CD4-positive, alpha-beta T cell treated with Interleukin-10 for 1 hour (primary cell): ENCODE measurements at regions not wholly inside any gene's neighbourhood (a gene's known extent, or its start where the extent isn't known, plus 50 kb on each side); places are given as distances from the start of the nearest gene placed in this dataset.

Experiments
- DNase-seq: peaks from one replicate; pipeline ENCODE4 v3.0.0-alpha.2; 2020

DNA sequence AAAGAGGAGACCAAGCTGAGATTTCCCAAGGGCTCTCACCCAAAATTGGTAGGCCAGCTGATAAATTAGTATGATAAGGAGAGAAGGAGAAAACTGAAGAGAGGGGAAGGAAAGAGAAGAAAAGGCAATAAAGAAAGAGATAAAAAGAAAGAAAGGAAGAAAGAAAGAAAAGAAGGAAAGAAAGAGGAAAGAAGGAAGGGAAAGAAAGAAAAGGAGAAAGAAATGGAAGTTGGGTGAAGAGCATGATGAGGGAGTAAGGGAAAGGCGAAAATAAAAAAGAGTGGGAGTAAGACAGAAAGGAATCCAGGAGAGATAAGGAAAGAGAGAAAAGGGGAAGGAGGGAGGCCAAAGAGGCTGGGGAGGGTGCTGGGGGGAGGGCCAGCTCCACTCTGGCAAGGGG lies 95.4 kb downstream of the MRM1 start:
- DNase-seq, result no peak

DNA sequence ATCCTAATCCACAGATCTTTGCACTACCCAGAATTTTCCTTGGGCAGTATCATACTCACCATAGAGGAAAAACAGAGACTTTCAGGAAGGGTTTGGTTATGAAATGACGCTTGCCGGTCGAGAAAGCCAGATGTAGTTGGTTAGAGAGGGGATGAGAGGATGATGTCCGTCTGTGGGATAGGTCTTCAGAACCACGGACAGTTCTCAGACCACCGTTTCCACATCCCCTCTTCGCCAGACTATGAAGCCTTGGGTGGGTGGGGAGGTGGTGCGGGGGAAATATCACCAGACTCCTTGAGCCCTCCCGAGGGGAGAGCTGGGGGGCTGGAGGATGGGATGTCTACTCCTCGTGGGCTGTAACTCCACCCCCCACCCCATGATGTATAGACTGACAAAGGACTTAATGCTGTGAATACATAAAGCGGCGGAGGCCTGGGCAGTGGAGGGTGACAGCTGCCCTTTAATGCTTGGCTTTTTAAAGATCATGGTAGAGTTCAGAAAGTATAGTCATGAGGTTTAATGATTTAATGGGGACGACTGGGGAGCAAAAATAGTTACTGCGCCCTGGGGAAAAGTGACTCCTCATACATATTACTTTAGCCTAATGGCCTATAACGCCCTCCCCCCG lies 96.6 kb downstream of the MRM1 start:
- DNase-seq, result no peak

DNA sequence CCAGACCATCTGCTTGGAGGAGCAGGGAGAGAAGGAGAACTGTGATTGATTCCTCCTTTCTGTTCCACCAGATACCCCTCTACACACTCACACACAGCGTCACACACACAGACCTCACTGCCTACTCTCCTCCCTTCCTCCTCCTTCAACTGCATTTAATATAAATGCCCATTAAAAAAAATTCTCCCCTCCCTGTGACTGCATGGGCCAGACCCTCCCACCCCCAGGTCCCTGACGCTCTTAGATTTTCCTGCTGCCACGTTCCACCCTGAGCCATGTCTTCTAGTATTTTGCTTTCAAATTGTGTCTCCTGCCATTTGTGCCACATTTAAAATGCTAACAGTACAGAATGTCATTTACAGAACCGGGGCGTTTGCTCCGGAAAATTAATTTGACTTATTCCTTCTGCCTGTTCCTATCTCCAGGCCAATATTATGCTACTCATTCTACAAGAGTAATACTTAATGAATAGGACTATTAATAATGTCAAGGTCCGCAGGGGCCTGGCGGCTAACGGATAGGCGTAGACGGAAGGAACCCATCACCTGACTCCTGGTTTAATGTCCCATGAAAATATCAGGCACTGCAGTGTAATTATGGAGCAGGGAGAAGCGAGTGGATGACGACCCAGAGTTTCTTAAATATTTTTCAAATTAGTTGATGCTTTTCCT lies 100.2 kb downstream of the MRM1 start:
- DNase-seq, result no peak

DNA sequence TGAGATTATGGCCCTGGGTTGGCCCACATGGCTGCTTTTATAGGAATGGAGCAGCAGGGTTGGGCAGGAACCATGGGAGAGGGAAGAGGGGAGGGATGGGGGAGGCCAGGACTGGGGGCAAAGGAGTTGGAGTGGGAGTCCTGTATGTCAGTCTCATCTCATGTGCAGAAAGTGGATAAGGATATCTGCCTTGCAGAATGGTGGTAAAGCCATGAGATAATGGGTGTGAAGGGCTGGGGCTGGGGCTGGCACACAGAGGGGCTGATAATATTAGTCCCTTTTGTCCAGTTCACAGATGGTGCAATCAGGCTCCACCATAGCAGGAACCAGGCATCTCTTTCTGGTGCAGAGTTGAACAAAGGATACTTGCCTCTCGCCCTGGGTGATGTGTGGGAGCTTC lies 101.3 kb downstream of the MRM1 start:
- no peak for DNase-seq

DNA sequence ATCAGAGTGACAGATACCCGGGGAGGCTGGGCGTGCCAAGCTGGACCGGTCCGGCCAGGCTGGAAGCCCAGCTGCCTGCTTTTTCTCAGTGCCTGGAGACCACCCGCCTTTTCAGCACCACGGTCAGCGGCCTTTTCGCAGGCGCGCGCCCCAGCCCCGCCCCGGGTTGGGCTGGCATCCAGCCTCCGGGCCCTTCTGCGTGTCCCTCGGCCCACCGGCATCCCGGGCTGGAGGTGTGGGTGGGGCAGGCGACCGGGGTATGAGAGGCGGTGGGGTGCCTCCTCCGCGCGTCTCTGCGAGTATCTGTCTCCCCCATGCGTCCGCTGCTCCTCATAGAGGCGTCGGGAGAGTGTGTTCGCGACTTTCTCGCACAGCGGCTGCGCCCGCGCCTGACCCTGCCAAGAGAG lies 102.5 kb downstream of the MRM1 start:
- DNase-seq, result peak; percentile 31

DNA sequence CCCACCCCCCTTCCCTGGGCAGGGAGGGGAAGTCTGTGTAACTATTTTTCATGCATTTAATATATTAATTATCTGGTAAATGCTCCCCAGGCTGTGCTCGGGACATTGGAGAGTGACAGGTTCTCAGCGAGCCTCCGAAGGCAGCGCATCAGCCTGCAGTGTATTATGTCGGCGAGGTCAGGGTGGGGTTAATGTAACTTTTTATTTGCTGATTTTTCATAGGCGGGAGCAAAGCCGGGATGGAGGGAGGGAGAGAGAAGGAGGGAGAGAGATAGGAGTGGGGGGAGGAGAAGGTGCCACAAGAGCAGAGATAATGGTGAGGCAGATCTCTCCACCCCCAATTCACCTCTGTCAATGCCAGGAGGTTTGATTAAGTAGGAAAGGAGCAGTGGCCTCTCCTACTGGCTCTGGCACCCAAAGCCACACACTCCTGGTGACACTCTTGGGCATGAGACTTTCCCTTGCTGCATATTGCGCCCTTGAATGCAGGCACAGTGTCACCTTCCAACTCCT lies 104.0 kb downstream of the MRM1 start:
- DNase-seq, result no peak

DNA sequence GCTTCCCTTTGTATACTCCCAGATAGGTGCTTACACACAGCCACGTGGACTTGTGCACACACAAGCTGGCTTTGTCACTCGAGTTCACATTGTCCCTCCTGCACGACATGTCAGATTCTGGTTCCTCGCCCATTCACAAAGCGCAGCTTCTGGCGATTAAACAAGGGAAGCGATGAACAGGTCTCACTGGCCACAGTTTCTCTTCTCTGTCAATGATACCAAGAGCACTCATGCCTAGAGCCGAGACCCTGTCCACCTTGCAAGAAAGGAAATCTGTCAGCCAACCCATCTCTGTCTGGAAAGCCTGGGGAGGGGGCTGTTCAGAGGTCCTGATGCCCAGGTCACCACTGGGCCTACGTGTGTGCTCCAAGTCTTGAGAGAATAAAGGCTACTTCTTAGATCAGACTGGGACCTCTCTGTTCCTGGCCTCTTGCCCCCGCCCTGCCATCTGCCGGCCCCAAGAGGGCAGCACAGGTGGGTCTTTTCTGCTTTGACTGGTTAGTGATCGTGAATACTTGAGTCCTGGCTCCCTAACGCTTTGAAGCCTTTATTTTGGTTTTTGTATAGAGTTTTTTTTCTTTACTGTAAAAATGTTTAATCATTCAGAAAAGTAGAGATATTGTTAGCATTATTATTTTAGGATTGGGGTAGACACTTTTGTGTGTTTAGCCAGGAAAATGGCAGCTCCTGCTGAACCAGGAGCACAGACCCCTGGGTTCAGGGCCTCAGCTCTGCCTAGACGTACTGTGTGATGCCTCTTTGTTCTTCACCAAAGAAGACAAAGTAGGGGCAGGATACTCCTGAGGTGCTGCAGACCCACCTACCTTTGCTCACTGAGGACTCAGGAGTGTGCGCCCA lies 104.7 kb downstream of the MRM1 start:
- peak; percentile 55 for DNase-seq

DNA sequence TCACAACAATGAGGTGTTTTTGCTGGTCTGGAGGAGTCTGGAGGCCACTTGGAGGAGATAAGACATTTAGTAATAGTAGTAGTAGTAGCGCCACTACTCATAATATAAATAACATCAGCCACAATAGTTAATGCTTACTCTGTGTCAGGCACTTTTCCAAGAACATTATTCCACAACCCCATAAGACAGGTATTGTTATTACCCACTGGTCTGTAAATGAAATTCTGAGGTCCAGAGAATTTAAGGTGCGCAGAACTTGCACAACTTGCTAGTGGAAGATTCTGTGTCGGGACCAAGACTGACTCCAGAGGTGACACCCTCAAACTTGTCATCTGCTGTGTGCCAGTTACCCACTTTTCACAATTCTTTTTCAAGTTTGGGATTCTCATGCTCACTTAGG lies 106.5 kb downstream of the MRM1 start:
- DNase-seq, result no peak

DNA sequence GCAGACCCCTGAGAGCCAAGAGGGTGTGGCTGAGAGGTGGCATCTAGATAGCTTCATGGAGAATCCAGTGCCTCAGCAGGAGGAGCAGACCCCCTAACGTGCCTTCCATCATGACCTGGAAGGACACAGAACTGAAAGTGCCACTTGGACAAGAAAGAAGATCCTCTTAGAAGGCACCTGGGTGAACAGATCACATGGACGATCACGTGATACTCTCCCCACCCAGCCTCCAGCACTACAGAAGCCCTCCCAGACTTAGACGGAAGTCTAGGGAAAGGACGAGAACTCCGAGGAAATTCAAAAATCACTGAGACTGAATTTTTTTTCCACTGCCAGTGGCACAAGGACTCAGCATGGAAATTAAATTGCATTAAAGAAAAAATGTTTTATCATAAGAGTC lies 113.4 kb downstream of the MRM1 start:
- no peak for DNase-seq

DNA sequence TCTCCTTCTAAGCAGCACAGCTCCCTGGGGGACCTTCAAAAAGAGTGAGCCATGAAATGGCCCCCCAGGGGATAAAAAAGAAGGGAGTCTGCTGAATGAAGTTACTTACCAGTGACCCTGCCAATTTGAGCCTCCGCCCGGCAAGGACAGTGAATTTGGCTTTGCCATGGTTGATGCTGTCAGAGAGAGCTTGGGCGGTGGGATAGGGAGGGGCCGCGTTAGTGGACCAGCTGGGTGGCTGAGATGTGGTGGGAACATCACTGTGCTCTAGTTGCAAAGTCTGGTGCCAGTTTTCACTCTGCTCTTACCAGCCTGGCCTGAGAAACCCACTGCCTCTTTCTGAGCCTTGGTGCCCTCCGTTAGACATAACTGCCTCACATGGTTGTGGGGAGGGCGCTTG lies 114.6 kb downstream of the MRM1 start:
- no peak for DNase-seq

DNA sequence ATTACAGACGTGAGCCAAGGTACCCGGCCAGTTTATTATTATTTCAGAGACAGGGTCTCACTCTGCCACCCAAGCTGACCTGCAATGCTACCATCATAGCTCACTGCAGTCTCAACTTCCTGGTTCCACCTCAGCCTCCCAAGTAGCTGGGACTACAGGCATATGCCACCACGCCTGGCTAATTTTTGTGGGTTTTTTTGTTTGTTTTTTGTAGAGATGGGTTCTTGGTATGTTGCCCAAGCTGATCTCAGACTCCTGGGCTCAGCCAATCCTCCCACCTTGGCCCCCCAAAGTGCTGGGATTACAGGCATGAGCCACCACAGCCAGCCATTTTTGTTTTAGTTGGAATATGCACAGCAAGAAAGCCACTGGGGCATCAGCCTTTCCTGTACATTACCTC lies 115.7 kb downstream of the MRM1 start:
- DNase-seq, result no peak

DNA sequence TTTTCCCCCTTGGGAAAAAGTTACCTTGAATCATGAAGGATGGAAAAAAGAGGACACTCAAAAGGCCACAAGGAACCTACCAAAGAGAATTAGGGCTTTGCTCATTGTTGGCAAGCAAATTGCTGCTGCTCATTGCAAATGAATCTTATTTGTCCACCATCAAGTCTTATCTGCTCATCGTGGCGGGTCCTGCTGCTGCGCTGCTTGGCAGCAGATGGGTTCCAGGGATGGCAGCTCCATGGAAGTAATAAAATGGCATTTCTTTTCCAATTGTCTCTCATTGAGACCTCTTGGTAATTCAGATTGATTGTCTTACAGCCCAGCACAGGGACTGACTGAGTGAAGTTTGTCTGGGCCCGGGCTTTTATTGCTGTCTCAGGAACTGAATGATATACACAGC lies 118.7 kb downstream of the MRM1 start:
- no peak for DNase-seq

DNA sequence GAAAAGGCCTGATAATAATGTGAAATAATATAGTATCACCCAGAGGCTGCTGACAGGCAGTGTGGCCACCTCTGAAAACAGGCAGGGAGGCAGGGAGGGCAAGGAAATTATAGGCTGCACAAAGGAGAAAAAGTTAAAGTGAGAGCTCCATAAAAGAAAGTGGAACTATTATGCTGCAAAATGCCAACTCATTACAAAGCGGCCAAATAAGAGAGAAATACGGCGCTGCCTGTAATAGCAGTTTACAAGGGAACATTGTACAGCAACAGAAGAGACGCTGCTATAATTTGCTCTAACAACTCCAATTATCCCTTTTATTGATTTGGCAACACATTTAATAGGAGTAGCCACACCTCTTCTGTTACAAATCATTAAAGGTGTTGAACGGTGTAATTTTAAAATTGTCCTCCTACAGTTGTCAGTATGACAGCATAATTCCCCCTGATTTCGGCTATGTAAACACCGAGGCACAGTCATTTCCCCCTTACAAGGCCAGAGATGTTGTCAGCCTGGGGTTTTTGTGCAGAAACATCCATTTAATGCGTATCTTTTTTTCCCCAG lies 120.3 kb downstream of the MRM1 start:
- peak; percentile 10 for DNase-seq

DNA sequence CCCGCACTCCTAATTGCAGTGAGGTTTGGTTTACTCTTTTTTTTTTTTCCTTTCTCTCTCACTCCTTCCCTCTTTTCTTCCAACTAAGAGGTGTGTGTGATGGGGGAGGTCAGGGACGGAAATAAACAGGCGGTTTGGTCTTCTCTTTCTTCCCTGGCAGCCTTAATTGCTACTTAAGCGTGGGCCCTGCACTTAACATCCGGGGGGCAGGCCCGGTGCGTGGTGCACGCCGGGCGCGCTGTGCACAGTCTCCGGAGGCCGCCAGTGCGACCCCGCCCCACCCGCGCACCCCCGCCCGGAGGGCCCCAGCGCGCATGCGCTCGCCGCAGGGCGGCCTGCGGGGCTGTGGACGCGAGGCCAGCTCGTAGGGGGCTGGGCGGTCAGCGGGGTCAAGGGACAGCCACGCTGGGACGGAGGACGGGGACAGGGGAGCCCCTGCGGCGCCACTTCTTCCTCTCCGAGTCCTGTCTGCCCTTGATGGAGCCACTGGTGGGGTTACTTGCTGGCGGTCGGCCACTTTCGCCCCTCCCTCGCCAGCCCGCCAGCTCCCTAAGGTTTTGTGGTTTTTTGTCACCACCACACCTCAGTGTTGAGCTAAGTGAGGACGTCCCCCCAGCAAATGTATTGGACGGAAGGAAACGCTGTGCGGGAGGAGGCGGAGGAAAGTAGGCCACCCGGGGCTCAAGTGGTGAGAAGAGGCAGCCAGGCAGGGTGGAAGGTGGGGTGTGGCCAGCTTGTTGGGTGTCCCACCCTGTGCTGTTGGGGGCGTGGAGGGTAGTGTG lies 120.9 kb downstream of the MRM1 start:
- DNase-seq, result peak; percentile 81

DNA sequence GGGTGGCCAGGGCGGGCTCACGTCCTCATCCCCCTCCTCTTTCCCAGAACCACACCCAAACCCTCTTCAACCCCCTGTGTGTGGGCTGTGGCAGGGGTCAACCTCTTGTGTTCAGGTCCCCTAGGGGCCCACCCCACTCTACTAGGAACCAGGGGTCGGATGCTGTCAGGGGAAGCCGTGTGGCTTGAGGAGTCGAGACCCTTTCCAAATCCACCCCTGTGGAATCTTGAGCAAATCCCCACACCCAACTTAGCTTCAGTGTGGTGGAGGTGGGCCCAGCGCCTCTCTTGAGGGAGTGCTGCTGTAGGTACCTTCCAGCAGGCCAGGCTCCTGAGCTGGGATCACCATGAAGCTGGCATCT lies 121.5 kb downstream of the MRM1 start:
- DNase-seq, result no peak

DNA sequence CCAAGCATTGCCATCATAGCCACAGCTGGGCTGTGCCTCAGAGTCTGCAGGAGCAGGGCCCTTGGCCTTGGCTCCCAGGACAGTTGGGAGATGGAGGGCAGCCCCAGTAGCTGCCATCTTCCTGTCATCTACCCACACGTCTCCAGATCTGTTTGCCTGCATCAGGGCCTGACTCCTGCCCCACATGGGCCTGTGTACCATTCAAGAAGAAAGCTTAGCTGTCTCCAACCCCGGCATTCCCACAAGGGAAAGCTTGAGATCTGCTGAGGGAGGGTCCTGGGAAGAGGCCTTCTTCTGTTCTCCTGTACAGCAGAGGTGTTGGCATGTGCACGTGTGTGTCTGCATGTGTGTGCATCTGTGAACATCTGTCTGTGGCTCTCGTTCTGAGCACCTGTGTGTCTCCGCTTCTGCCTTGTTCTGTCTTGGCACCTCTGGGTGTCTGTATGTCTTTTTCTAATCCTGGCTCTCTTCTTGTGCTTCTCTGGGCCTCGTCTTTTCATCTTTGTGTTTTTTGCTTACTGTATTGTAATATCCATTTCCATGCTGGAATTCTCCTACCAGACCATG lies 122.2 kb downstream of the MRM1 start:
- DNase-seq, result no peak

DNA sequence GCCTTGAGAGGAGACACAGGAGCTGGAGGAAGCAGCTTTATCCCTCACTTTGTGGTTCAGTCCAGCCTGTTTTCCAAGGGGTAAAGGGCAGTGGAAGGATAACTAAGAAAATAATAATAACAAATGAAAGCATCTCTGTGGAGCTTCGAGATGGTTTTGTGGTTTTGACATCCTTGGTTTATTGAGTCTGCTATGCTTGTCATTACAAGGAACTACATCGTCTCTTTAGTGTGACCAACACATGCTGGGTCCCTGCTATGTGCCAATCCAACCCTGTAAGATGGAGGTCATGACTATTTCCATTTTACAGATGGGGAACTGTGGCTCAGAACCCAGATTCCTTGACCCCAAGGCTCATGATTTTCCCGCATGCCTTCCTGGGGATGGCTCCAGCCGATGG lies 124.8 kb downstream of the MRM1 start:
- DNase-seq, result no peak

DNA sequence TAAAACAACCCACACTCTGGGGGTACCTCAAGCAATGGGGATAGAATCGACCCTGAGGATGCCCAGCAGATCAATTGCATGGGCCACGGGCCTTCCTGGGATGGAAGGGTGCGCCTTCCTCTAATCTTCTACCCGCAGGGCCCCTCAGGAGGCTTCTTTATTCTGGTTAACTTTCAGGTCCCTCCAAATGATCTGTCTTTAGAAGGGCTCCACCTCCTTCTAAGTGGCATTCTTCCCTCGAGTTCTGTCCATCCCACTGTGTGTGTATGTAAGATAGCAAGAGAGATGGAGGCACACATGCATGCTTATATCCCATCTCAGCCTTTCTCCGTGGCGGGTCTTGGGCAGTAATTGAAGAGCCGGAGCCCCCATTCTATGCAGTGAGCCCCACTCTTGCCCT lies 125.7 kb downstream of the MRM1 start:
- no peak for DNase-seq

DNA sequence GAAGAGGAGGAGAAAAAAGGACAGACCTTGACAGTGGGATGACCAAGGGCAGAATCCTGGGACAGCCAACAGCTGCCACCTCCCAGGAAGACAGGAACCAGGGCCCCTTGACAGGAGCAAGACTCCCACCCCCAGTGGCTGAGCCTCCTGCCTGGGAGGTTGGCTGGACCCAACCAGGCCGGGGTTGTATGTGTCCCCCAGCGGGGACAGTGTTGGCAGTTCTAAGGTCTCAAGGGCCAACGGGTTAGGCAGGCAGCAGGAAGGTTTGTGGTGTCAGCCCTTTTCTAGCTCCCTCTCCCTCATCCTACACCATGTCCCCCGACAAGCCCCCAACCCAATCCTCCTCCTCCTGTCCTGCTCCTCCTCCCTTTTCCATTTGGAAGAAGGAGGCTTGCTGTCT lies 126.2 kb downstream of the MRM1 start:
- DNase-seq, result no peak

DNA sequence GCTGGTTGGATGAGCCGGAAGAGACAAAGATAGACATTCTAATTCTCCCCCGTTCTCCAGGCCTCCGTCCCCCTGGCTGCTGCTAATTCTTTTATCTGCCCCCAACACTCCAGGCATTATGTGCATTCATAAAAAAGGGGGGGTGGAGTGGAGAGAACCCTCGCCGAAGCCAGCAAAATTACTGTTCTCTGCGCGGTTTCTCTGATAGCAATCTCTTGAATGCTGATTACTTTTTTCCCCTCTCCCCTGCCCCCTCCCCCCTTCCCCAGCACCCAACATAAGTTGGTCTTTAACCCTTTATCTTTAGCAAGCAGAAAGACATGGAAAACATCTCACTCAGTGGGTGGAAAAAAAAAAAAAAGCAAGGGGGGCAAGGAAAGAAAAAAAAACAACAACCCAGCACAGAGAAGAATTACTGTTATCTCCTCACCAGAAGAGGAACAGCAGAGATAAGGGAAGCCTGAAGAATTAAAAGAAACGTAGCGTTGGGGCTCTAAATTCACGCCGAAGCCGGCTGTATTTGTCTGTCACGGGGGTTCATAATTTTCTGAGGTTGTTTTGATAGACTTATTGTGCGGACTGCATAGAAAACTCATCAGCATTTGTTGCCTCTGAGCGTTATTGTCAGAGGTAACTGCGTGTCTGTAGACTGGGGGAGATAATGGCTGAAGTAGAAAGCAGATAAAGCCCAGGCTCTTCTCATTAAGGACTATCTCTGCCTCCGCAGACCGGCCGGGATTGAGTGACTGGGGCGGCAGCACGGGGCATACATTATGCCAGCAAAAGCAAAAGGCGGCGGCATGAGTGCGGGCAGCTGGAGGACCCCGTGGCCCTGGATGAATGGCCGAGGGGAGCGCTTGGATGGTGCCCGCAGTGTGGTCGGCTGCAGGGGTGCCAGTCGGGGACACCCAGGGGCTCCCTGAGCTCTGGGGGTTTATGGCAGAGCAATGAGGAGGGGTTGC lies 126.9 kb downstream of the MRM1 start:
- no peak for DNase-seq

DNA sequence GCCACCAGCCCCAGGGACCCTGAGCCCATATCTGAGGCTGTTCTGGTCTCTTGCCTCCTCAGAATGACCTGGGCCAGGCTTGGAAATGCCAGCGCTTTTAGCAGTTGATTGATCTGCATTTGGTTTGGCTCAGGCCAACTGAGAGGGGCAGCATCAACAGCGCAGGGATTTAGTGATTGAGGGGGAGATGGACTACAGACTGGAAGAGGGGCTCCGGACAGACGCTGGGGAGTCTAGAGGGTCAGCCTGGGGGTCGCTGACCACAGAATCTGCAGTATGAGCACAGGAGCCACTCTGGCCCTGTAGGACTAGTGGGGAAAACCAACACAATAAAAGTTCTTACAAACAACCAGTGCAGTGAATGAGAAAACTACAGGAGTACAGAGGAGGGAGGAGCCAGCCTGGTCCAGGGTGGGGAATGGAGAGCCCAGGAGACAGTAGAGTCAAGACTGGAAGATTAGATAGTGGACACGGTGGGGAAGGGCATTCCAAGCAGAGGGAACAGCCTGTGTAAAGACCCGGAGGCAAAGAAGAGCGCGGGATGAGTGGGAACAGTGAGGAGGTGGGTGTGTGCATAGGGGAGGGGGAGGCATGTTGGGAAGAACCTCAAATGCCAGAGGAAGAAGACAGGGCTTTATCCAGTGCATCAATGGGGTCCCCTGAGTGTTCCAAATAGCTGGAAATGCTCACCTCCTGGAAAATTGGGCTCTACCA lies 128.9 kb downstream of the MRM1 start:
- DNase-seq, result no peak
